ENCODE measurements at regions not wholly inside any gene's neighbourhood (a gene's known extent, or its start where the extent isn't known, plus 50 kb on each side); places are given as distances from the start of the nearest gene placed in this dataset.

- TF ChIP-seq EZH2 (IDR thresholded peaks at IDR 0.05; ENCODE audit: borderline replicate concordance, low read length) (no peak), CTCF (IDR thresholded peaks at IDR 0.05; ENCODE audit: low read length) (peak; percentile 93)
These were observed 51.2 kb upstream of the MINAR1 start for GRCh38 chr15:79380755-79381497.

All from OCI-LY1 (cell line).